GM12874 (cell line): ENCODE measurements at regions not wholly inside any gene's neighbourhood (a gene's known extent, or its start where the extent isn't known, plus 50 kb on each side); places are given as distances from the start of the nearest gene placed in this dataset.

Experiments
- CTCF ChIP-seq: IDR thresholded peaks from 2 replicates; pipeline ENCODE4 v1.5.1; 2011; ENCODE audit warnings: low read depth, mild to moderate bottlenecking, control low read depth, low read length, moderate library complexity; ENCODE audit not compliant: insufficient read depth

GRCh38 chr14:53807108-53807507 lies 149.5 kb downstream of the BMP4 start:
- no peak for TF ChIP-seq CTCF

- TF ChIP-seq CTCF = no peak
These were observed 159.9 kb downstream of the BMP4 start for GRCh38 chr14:53796734-53797133.

GRCh38 chr14:53793790-53794505 lies 162.7 kb downstream of the BMP4 start:
- no peak for TF ChIP-seq CTCF

- TF ChIP-seq CTCF = 0 out of 2 replicates have a peak, but pooled peaks have one; percentile 17
These were observed 163.7 kb downstream of the BMP4 start for GRCh38 chr14:53792909-53793308.

- TF ChIP-seq CTCF = no peak
These were observed 165.7 kb downstream of the BMP4 start for GRCh38 chr14:53790731-53791500.

- no peak for TF ChIP-seq CTCF
These were observed 168.1 kb downstream of the BMP4 start for GRCh38 chr14:53788566-53788965.

GRCh38 chr14:53786045-53786444 lies 170.6 kb downstream of the BMP4 start:
- TF ChIP-seq CTCF = no peak
